HG02642 (cell line): ENCODE measurements at regions not wholly inside any gene's neighbourhood (a gene's known extent, or its start where the extent isn't known, plus 50 kb on each side); places are given as distances from the start of the nearest gene placed in this dataset.
"Not testable (repeated sequence)": the region's sequence is repeated elsewhere in the genome, so short reads cannot be mapped to it uniquely, and the experiment has no call there.

ENCODE experiments used
- ATAC-seq: cut with Tn5 transposase; IDR thresholded peaks from one replicate; pipeline ENCODE4 v1.9.1; 2021; ENCODE audit warnings: mild to moderate bottlenecking; ENCODE audit not compliant: unreplicated experiment, poor library complexity

GRCh38 chr15:21174761-21175160 lies 265.5 kb downstream of the POTEB3 start:
- ATAC-seq, result not testable (repeated sequence)

GRCh38 chr15:21151203-21151966 lies 285.3 kb upstream of the POTEB2 start:
- not testable (repeated sequence) for ATAC-seq

DNA sequence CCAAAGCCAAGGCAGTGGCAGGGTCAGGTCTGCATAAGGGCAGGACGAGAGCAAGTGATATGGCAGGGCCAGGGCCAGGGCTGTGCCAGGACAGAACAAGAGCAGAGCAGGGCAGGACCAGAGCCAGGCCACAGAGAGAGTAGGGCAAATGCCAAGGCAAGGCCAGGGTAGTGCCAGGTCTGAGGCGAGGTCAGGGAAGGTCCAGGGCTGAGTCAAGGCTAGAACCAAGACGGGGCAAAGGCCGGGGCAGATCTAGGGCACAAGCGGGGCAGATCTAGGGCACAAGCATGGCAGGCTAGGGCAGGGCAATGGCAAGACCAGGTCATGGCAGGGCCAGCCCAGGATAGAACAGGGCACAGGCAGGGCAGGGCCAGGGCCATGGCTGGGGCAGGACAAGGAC lies 282.0 kb upstream of the POTEB2 start:
- ATAC-seq, result not testable (repeated sequence)

- not testable (repeated sequence) for ATAC-seq
These were observed 267.8 kb upstream of the POTEB2 start for GRCh38 chr15:21133893-21134292.

DNA sequence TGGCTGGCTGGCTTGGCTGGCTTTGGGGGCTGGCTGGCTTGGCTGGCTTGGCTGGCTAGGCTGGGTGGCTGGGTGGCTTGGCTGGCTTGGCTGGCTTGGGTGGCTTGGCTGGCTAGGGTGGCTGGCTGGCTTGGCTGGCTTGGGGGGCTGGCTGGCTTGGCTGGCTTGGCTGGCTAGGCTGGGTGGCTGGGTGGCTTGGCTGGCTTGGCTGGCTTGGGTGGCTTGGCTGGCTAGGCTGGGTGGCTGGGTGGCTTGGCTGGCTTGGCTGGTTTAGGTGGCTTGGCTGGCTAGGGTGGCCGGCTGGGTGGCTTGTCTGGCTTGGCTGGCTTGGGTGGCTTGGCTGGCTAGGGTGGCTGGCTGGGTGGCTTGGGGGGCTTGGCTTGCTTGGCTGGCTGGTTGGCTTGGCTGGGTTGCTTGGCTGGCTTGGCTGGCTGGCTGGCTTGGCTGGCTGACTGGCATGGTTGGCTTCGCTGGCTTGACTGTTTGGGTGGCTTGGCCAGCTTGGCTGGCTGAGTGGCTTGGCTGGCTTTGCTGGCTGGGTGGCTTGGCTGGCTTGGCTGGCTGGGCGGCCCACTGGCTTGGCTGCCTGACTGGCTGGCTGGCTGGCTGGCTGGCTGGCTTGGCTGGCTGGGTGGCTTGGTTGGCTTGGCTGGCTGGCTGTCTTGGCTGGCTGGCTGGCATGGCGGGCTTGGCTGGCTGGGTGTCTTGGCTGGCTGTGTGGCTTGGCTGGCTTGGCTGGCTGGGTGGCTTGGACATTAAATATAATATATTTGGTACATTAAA lies 246.3 kb upstream of the POTEB2 start:
- not testable (repeated sequence) for ATAC-seq

- ATAC-seq, result not testable (repeated sequence)
These were observed 245.7 kb upstream of the POTEB2 start for GRCh38 chr15:21111861-21112260.

- ATAC-seq, result not testable (repeated sequence)
These were observed 245.1 kb upstream of the POTEB2 start for GRCh38 chr15:21111172-21111571.

DNA sequence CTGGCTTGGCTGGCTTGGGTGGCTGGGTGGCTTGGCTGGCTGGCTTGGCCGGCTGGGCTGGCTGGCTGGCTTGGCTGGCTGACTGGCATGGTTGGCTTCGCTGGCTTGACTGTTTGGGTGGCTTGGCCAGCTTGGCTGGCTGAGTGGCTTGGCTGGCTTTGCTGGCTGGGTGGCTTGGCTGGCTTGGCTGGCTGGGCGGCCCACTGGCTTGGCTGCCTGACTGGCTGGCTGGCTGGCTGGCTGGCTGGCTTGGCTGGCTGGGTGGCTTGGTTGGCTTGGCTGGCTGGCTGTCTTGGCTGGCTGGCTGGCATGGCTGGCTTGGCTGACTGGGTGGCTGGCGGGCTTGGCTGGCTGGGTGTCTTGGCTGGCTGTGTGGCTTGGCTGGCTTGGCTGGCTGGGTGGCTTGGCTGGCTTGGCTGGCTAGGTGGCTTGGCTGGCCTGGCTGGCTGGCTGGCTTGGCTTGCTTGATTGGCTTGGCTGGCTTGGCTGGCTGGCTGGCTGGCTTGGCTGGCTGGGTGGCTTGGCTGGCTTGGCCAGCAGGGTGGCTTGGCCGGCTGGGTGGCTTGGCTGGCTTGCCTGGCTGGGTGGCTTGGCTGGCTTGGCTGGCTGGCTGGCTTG lies 244.2 kb upstream of the POTEB2 start:
- not testable (repeated sequence) for ATAC-seq

GRCh38 chr15:21108384-21108783 lies 242.3 kb upstream of the POTEB2 start:
- not testable (repeated sequence) for ATAC-seq

DNA sequence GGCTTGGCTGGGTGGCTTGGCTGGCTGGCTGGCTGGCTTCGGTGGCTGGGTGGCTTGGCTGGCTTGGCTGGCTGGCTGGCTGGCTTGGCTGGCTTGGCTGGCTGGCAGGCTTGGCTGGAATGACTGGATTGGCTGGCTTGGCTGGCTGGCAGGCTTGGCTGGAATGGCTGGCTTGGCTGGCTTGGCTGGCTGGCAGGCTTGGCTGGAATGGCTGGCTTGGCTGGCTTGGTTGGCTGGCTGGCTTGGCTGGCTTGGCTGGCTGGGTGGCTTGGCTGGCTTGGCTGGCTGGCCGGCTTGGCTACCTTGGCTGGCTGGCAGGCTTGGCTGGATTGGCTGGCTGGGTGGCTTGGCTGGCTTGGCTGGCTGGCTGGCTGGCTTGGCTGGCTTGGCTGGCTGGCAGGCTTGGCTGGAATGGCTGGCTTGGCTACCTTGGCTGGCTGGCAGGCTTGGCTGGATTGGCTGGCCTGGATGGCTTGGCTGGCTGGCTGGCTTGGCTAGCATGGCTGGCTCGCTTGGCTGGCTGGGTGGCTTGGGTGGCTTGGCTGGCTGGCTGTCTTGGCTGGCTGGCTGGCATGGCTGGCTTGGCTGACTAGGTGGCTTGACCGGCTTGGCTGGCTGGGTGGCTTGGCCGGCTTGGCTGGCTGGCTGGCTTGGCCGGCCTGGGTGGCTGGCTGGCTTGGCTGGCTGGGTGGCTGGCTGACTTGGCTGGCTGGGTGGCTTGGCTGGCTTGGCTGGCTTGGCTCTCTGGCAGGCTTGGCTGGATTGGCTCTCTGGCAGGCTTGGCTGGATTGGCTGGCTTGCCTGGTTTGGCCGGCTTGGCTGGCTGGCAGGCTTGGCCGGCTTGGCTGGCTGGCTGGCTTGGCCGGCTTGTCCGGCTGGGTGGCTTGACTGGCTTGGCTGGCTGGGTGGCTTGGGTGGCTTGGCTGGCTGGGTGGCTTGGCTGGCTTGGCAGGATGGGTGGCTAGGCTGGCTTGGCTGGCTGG lies 241.6 kb upstream of the POTEB2 start:
- not testable (repeated sequence) for ATAC-seq

GRCh38 chr15:21096599-21096998 lies 230.5 kb upstream of the POTEB2 start:
- not testable (repeated sequence) for ATAC-seq

GRCh38 chr15:21079544-21079943 lies 213.4 kb upstream of the POTEB2 start:
- ATAC-seq, result not testable (repeated sequence)

DNA sequence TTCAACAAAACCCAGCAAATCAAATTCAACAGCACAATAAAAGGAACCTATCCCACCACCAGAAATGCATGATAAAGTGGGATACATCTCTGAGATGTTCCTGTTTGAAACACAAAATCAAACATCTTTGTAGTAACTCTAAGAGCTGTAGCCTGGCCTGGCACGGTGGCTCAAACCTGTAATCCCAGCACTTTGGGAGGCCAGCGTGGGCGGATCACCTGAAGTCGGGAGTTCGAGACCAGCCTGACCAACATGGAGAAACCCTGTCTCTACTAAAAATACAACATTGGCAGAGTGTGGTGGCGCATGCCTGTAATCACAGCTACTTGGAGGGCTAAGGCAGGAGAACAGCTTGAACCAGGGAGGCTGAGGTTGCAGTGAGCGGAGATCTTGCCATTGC lies 202.8 kb upstream of the POTEB2 start:
- not testable (repeated sequence) for ATAC-seq

- not testable (repeated sequence) for ATAC-seq
These were observed 197.4 kb upstream of the POTEB2 start for GRCh38 chr15:21063512-21063911.

DNA sequence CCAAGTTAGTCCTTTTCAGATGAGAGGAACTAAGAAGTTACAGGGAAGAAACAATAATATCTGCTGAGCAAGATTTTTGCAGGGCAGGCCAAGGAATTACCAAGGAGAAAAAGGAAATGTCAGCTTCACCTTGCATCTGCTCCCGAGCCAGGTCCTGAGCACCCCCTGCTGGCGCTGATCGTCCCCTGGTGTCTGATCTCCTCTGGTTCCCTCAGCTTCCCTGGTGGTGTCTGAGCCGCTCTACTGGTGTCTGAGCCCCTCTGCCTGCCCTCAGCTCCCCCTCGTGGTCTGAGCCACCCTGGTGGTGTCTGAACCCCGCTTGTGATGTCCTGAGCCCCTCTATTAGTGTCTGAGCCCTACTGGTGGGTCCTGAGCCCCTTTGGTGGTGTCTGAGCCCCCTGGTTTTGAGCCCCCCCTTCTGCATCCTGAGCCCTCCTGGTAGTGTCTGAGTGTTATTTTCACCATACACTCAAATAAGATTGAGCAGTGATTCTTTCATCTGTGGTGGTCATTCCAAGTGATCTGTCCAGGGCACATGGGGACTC lies 196.6 kb upstream of the POTEB2 start:
- not testable (repeated sequence) for ATAC-seq

DNA sequence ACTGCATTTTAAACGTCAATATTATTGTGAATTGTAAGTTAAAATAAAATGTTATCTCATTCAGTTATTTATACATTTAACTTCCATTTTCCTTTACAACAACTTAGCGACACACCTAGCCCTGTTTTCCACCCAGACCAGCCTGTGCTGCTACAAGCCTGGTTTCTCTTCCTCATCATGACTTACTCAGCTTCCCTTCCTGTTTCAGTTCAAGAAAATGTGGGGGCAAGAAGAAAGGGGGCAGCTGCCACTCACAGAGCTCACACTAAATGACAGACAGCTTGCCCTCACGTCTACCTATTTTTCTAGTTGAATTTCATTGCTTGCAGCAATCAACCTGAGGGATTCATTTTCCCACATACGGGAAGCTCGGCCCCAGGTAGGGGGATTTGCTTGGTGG lies 185.8 kb upstream of the POTEB2 start:
- ATAC-seq, result not testable (repeated sequence)

- not testable (repeated sequence) for ATAC-seq
These were observed 165.6 kb upstream of the POTEB2 start for GRCh38 chr15:21031703-21032102.

DNA sequence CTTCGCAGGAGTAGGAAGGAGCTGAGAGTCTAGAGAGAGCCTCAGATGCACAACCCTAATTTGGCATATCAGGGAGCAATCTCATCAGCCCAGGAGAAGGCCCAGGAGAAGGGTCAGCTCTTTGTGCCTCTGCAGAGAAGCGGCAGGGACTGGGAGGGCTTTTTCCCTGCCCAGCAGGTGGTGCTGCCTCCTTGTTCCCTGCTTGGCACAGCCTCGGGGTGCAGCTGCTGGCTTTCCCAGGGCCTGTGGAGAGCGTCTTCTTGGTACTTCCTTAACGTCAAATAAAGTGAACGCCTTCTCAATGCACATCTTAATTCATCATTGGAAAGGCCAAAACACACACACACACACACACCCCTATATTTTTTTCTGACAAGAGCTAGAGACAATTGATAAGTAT lies 162.9 kb upstream of the POTEB2 start:
- not testable (repeated sequence) for ATAC-seq

DNA sequence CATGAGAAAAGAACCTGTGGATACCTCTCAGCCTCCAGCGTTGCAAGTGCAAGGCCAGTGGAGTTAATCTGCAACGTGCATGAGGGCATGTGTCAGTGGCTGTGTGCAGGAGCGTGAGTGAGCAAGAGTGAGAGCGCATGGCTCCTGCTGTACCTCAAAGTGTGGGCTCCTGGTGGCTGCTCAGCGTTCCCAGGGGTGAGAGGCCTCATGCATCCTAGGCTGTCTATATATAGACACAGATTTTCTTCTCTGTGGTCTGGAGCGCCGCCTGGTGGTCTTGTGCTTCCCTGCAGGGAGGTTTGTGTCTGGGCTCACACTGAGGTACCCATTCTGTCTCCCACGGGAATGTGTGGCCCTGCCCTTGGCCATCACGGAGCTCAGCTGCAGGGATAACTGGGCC lies 161.8 kb upstream of the POTEB2 start:
- not testable (repeated sequence) for ATAC-seq
